AG04450 (cell line): ENCODE measurements at regions not wholly inside any gene's neighbourhood (a gene's known extent, or its start where the extent isn't known, plus 50 kb on each side); places are given as distances from the start of the nearest gene placed in this dataset.

Experiments
- CTCF ChIA-PET: fragments of 300-600, 350-600 bp; formaldehyde crosslinking; extraction: SDS; loops from one replicate; lab custom pipeline; 2022; ENCODE audit warnings: antibody characterized with exemption, inconsistent platforms; lab: Charles Lee
- POLR2A ChIA-PET: fragments of 350-600 bp; formaldehyde crosslinking; extraction: SDS; loops from one replicate; lab custom pipeline; 2021; ENCODE audit warnings: antibody characterized with exemption, inconsistent platforms; lab: Yijun Ruan, JAX
- DNase-seq: peaks from one replicate; pipeline ENCODE4 v3.0.0-alpha.2; 2011; ENCODE audit warnings: low read depth, low spot score
- H3K27ac ChIP-seq: one replicate; pipeline ENCODE4 v1.5.1; 2012; ENCODE audit warnings: low read depth, low read length, control low read depth
- H3K27me3 ChIP-seq: one replicate; pipeline ENCODE4 v1.6.0; 2012; ENCODE audit warnings: low read length; ENCODE audit not compliant: control insufficient read depth, insufficient read depth
- H3K4me3 ChIP-seq: 2 replicates; pipeline ENCODE4 v1.5.1; 2011; ENCODE audit warnings: mild to moderate bottlenecking, low read depth, low read length, control low read depth
- H3K9me3 ChIP-seq: 2 replicates; pipeline ENCODE4 v1.5.1; 2012; ENCODE audit warnings: low read length; ENCODE audit not compliant: control insufficient read depth, insufficient read depth
- CTCF ChIP-seq: IDR thresholded peaks from 2 replicates; pipeline ENCODE4 v1.5.1; 2011; ENCODE audit warnings: low read depth, low read length, control low read depth, inconsistent platforms

GRCh38 chr6:18985061-18985460, 597.9 kb downstream of the RNF144B start:
- Histone ChIP-seq H3K27me3 (no peaks in the 10 kb centered on the region), H3K27ac (no peak overlapping the region), H3K9me3 (no peaks in the 10 kb centered on the region), H3K4me3 (no peak overlapping the region)
- CTCF ChIA-PET = no interaction called here
- POLR2A ChIA-PET = no interaction called here
- TF ChIP-seq CTCF = no peak
- no peak for DNase-seq

- no peak for TF ChIP-seq CTCF
- Histone ChIP-seq H3K27me3 (no peaks in the 10 kb centered on the region), H3K4me3 (no peak overlapping the region), H3K27ac (no peak overlapping the region), H3K9me3 (no peaks in the 10 kb centered on the region)
- ChIA-PET POLR2A (no interaction called here), CTCF (no interaction called here)
- DNase-seq = no peak
Measured at GRCh38 chr6:18985996-18986395, 598.8 kb downstream of the RNF144B start.

GRCh38 chr6:18988636-18989035, 601.5 kb downstream of the RNF144B start:
- POLR2A ChIA-PET = no interaction called here

GRCh38 chr6:18990059-18990978, 603.2 kb downstream of the RNF144B start:
- CTCF ChIA-PET = interaction anchor here (0.6 to 2.4 kb wide), 13 partner anchors 9 to 1514 kb away, joined by 3 to 11 read pairs (median 4); no protein-coding TSS in a partner anchor
- no peaks in the 10 kb centered on the region for H3K27me3 ChIP-seq
- H3K4me3 ChIP-seq = no peak overlapping the region
- no peak overlapping the region for H3K27ac ChIP-seq
- no peak for DNase-seq
- no peaks in the 10 kb centered on the region for H3K9me3 ChIP-seq
- peak; percentile 66 for TF ChIP-seq CTCF
- POLR2A ChIA-PET = no interaction called here

More at GRCh38 chr6:18988636-18989035, 601.5 kb downstream of the RNF144B start:
- Histone ChIP-seq H3K27ac (no peak overlapping the region), H3K27me3 (no peaks in the 10 kb centered on the region), H3K4me3 (no peak overlapping the region), H3K9me3 (no peaks in the 10 kb centered on the region)
- CTCF ChIA-PET = interaction anchor here (2.4 kb wide), 1 partner anchor 862 kb away, joined by 11 read pairs; no protein-coding TSS in a partner anchor
- no peak for TF ChIP-seq CTCF
- no peak for DNase-seq

GRCh38 chr6:18997375-18997826, 610.3 kb downstream of the RNF144B start:
- CTCF ChIA-PET = interaction anchor here (0.6 to 1.8 kb wide), 8 partner anchors 116 to 1063 kb away, joined by 3 to 12 read pairs (median 6); no protein-coding TSS in a partner anchor
- no peak for DNase-seq
- no peaks in the 10 kb centered on the region for H3K27me3 ChIP-seq
- H3K27ac ChIP-seq = no peak overlapping the region
- POLR2A ChIA-PET = no interaction called here
- H3K4me3 ChIP-seq = no peak overlapping the region
- H3K9me3 ChIP-seq = no peaks in the 10 kb centered on the region
- TF ChIP-seq CTCF = peak; percentile 75
